ENCODE measurements at regions not wholly inside any gene's neighbourhood (a gene's known extent, or its start where the extent isn't known, plus 50 kb on each side); places are given as distances from the start of the nearest gene placed in this dataset.

DNA sequence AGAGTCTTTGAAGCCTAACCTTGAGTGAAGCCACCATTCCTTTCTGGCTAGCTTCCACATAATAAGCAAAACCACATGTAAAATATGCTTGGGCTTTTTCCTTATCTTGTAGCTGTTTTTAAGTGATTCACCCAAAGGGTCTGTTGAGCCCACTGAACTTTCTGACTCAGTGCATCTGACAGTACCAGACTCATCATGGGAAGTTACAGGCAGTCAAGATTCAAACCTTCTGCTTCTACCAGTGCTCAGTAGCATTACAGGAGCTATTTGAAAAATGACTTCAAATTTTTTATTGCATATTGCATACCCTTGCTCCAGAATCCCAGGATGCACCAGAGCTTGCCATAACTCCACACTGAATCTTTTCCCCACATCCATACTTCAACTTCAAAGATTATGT lies 87.5 kb upstream of the PTPRD start:
- TF ChIP-seq, protein P1, sequence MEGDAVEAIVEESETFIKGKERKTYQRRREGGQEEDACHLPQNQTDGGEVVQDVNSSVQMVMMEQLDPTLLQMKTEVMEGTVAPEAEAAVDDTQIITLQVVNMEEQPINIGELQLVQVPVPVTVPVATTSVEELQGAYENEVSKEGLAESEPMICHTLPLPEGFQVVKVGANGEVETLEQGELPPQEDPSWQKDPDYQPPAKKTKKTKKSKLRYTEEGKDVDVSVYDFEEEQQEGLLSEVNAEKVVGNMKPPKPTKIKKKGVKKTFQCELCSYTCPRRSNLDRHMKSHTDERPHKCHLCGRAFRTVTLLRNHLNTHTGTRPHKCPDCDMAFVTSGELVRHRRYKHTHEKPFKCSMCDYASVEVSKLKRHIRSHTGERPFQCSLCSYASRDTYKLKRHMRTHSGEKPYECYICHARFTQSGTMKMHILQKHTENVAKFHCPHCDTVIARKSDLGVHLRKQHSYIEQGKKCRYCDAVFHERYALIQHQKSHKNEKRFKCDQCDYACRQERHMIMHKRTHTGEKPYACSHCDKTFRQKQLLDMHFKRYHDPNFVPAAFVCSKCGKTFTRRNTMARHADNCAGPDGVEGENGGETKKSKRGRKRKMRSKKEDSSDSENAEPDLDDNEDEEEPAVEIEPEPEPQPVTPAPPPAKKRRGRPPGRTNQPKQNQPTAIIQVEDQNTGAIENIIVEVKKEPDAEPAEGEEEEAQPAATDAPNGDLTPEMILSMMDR (IDR thresholded peaks at IDR 0.05; ENCODE audit: poor library complexity) = no peak
- no peak for TF ChIP-seq EZH2 (IDR thresholded peaks at IDR 0.05; ENCODE audit: borderline replicate concordance)

All from hepatocyte (in vitro differentiated cells).